ENCODE measurements at regions not wholly inside any gene's neighbourhood (a gene's known extent, or its start where the extent isn't known, plus 50 kb on each side); places are given as distances from the start of the nearest gene placed in this dataset.
"Not testable (repeated sequence)": the region's sequence is repeated elsewhere in the genome, so short reads cannot be mapped to it uniquely, and the experiment has no call there.

DNA sequence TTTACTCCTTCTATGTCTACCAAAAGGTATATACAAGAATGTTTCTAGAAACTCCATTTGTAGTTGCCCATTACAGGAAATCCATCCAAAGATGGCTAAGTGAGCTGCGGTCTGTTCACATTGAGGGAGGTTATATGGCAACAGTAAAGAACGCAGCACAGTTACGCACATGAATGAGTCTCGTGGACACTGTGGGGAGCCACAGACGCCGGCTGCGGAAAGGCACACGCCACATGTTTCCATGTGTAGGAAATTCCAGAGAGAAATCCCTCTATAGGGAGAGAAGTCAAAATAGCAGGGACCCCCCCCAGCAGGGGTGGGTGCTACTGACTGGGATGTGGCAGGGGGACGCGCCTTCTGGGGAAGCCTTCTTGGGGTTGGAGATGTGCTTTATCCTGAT, 139.0 kb upstream of the NCOR2 start:
- Histone ChIP-seq H3K9me3 (ENCODE audit: control insufficient read depth in 1 of 2, low read length in 2 of 2) (peaks cover 4 to 5% of the 10 kb centered on the region in 2 donors), H3K36me3 (ENCODE audit: control insufficient read depth in 1 of 2, insufficient read depth in 2 of 2, low read length in 2 of 2) (no peaks in the 10 kb centered on the region), H3K4me3 (ENCODE audit: low read depth in 1 of 2, low read length in 2 of 2) (no peak overlapping the region), H3K9ac (ENCODE audit: low read depth in 1 of 2, low read length in 2 of 2) (no peak overlapping the region), H3K4me1 (ENCODE audit: control insufficient read depth in 1 of 2, insufficient read depth in 2 of 2, low read length in 2 of 2) (no peaks in the 10 kb centered on the region), H3K27me3 (ENCODE audit: control insufficient read depth in 1 of 2, insufficient read depth in 2 of 2, low read length in 2 of 2) (no peaks in the 10 kb centered on the region), H3K27ac (ENCODE audit: low read depth, low read length) (no peak overlapping the region)

DNA sequence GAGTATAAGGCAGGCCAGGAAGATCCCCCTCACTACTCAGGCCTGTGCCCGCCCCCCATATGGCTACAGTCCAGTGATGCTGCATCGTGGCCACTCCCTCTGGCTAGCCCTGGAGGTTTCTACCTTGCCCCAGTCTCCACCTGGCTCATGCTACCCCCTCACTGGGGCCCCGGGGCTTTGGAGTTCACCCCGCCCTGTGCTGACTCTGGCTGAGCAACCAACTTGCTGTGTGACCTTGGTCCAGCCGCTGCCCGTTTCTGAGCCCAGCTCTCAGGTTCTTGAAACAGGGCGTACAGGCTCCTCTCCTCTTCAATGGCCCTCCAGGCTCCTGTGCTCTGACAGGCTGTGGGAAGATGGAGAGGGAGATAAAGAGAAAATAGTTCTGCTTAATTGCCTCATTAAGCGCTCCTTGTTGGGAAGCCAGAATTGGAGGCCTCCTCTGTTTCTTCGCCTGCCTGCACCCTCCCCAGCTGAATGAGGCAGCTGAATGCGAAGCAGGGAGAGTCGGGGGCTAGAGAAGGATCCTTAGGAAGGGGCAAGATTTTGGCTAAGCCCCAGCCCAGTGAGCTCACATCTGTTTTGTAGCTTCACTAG, 138.2 kb upstream of the NCOR2 start:
- Histone ChIP-seq H3K9me3 (ENCODE audit: control insufficient read depth in 1 of 2, low read length in 2 of 2) (peaks cover 4 to 5% of the 10 kb centered on the region in 2 donors), H3K4me3 (ENCODE audit: low read depth in 1 of 2, low read length in 2 of 2) (no peak overlapping the region), H3K27me3 (ENCODE audit: control insufficient read depth in 1 of 2, insufficient read depth in 2 of 2, low read length in 2 of 2) (no peaks in the 10 kb centered on the region), H3K36me3 (ENCODE audit: control insufficient read depth in 1 of 2, insufficient read depth in 2 of 2, low read length in 2 of 2) (no peaks in the 10 kb centered on the region), H3K4me1 (ENCODE audit: control insufficient read depth in 1 of 2, insufficient read depth in 2 of 2, low read length in 2 of 2) (no peaks in the 10 kb centered on the region), H3K9ac (ENCODE audit: low read depth in 1 of 2, low read length in 2 of 2) (no peak overlapping the region), H3K27ac (ENCODE audit: low read depth, low read length) (no peak overlapping the region)

DNA sequence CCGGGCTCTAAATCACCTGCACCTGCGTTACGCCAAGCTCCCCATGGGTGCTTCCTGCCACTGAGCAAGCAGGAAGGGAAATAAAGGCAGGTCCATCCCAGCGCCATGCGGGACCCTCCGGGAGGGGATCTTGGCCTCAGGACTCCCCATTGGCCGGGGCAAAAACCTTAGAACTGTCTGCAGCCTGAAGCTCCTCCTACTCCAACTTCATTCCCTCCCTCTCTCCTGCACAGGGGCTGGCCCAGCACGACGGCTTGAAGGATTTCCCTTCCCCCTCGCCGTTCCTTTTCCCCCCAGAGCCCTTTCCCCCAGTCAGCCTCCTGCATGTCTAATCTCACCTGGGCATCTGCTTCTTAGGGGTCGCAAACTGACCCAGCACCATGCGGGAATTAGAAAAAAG, 137.2 kb upstream of the NCOR2 start:
- H3K9ac ChIP-seq (ENCODE audit: low read depth in 1 of 2, low read length in 2 of 2): no peak overlapping the region
- H3K4me1 ChIP-seq (ENCODE audit: control insufficient read depth in 1 of 2, insufficient read depth in 2 of 2, low read length in 2 of 2): no peaks in the 10 kb centered on the region
- H3K36me3 ChIP-seq (ENCODE audit: control insufficient read depth in 1 of 2, insufficient read depth in 2 of 2, low read length in 2 of 2): no peaks in the 10 kb centered on the region
- no peak overlapping the region for H3K27ac ChIP-seq (ENCODE audit: low read depth, low read length)
- no peak overlapping the region for H3K4me3 ChIP-seq (ENCODE audit: low read depth in 1 of 2, low read length in 2 of 2)
- peaks cover 4 to 5% of the 10 kb centered on the region in 2 donors for H3K9me3 ChIP-seq (ENCODE audit: control insufficient read depth in 1 of 2, low read length in 2 of 2)
- no peaks in the 10 kb centered on the region for H3K27me3 ChIP-seq (ENCODE audit: control insufficient read depth in 1 of 2, insufficient read depth in 2 of 2, low read length in 2 of 2)

DNA sequence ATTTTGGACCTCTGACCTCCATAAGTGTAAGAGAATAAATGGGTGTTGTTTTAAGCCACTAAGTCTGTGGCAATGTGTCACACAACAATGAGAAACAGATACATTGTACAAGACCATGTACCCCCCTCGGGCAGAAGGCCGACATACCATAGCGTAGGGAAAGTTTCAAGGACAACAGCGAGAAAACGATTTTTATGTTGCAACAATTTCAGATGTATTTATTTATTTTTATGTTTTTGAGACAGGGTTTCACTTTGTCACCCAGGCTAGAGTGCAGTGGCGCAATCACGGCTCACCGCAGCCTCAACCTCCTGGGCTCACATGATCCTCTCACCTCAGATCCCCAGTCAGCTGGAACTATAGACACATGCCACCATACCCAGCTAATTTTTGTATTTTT, 136.4 kb upstream of the NCOR2 start:
- Histone ChIP-seq H3K36me3 (ENCODE audit: control insufficient read depth in 1 of 2, insufficient read depth in 2 of 2, low read length in 2 of 2) (no peaks in the 10 kb centered on the region), H3K27me3 (ENCODE audit: control insufficient read depth in 1 of 2, insufficient read depth in 2 of 2, low read length in 2 of 2) (no peaks in the 10 kb centered on the region), H3K9me3 (ENCODE audit: control insufficient read depth in 1 of 2, low read length in 2 of 2) (peaks cover 4 to 5% of the 10 kb centered on the region in 2 donors), H3K27ac (ENCODE audit: low read depth, low read length) (no peak overlapping the region), H3K9ac (ENCODE audit: low read depth in 1 of 2, low read length in 2 of 2) (no peak overlapping the region), H3K4me1 (ENCODE audit: control insufficient read depth in 1 of 2, insufficient read depth in 2 of 2, low read length in 2 of 2) (peaks cover 0 to under 1% of the 10 kb centered on the region in 2 donors), H3K4me3 (ENCODE audit: low read depth in 1 of 2, low read length in 2 of 2) (no peak overlapping the region)

DNA sequence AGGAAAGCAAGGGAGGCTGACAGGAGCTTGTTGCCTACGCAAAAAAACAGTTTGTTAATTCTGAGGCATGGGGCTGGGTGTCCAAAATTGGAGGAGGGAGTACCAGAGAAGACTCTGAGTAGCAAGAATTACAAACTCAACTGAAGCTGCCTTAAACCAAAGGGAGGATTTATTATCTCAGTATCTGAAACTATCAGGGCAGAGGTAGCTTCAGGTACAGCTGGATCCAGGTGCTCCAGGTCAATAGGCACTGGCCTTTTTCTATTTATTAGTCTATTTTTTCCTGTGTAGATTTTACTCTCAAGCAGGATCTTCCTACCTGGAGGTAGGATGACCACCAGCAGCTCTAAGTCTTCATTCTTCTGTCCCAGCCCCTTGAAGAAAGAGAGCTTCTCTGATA, 135.3 kb upstream of the NCOR2 start:
- Histone ChIP-seq H3K9me3 (ENCODE audit: control insufficient read depth in 1 of 2, low read length in 2 of 2) (peaks cover 2 to 3% of the 10 kb centered on the region in 2 donors), H3K4me3 (ENCODE audit: low read depth in 1 of 2, low read length in 2 of 2) (no peak overlapping the region), H3K4me1 (ENCODE audit: control insufficient read depth in 1 of 2, insufficient read depth in 2 of 2, low read length in 2 of 2) (peaks cover 0 to 3% of the 10 kb centered on the region in 2 donors), H3K27me3 (ENCODE audit: control insufficient read depth in 1 of 2, insufficient read depth in 2 of 2, low read length in 2 of 2) (no peaks in the 10 kb centered on the region), H3K27ac (ENCODE audit: low read depth, low read length) (no peak overlapping the region), H3K9ac (ENCODE audit: low read depth in 1 of 2, low read length in 2 of 2) (no peak overlapping the region), H3K36me3 (ENCODE audit: control insufficient read depth in 1 of 2, insufficient read depth in 2 of 2, low read length in 2 of 2) (no peaks in the 10 kb centered on the region)

DNA sequence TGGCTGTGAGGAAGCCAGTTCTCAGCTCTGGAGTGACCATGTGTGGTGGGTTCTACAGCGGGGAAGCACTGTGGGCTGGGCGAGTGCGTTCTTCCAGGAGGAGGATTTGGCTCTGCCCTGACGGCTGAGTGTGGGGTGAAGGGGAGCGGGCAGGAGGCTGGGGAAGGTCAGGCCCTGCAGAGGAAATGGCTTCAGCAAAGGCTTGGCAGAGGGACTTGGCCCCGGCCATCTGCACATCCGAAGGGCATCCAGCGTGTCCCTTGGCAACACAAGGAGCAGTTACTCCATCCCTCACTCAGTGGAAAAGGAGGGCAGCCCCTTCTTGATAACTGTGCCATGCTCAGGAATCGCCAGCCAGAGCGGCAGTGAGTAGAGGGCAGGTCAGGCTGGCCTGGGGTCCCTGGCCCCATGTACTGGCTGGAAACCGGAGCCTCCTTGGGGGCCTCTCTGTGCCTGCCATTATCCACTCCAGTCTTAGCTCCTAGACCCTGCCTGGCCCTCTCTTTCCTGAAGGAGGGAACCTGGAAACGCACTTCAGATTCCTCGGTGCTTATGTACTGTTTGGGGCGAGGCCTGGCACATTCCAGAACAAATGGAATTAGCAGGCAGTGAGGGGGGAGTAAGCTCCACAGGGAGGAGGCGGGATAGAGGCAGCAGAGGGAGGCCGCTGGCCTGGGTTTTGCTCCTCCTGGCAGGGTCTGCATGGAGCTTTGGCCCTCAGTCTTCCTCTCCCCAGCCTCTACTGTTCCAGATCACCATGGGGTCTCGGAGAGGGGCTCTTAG, 133.6 kb upstream of the NCOR2 start:
- Histone ChIP-seq H3K4me1 (ENCODE audit: control insufficient read depth in 1 of 2, insufficient read depth in 2 of 2, low read length in 2 of 2) (peaks cover 0 to 3% of the 10 kb centered on the region in 2 donors), H3K27me3 (ENCODE audit: control insufficient read depth in 1 of 2, insufficient read depth in 2 of 2, low read length in 2 of 2) (no peaks in the 10 kb centered on the region), H3K36me3 (ENCODE audit: control insufficient read depth in 1 of 2, insufficient read depth in 2 of 2, low read length in 2 of 2) (no peaks in the 10 kb centered on the region), H3K9ac (ENCODE audit: low read depth in 1 of 2, low read length in 2 of 2) (no peak overlapping the region), H3K27ac (ENCODE audit: low read depth, low read length) (no peak overlapping the region), H3K9me3 (ENCODE audit: control insufficient read depth in 1 of 2, low read length in 2 of 2) (no peaks in the 10 kb centered on the region), H3K4me3 (ENCODE audit: low read depth in 1 of 2, low read length in 2 of 2) (no peak overlapping the region)

DNA sequence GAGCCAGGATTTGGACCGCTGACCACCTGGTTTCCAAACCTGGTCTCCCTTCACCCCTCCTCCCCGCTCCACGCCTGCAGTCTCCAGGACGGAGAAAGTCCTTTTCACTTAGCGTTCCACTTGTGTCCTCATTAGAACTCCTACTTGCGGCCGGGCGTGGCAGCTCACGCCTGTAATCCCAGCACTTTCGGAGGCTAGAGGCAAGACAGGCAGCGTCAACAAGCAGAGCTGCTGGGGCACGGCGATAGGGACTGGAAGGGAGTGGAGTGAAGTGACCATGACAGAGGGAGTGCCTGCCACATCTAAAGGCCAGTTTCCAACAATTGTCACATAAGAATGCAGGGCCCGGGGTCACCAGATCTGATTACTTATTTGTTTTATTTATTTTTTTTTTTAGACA, 132.5 kb upstream of the NCOR2 start:
- H3K4me1 ChIP-seq (ENCODE audit: control insufficient read depth in 1 of 2, insufficient read depth in 2 of 2, low read length in 2 of 2): peaks cover 0 to 3% of the 10 kb centered on the region in 2 donors
- no peaks in the 10 kb centered on the region for H3K36me3 ChIP-seq (ENCODE audit: control insufficient read depth in 1 of 2, insufficient read depth in 2 of 2, low read length in 2 of 2)
- no peaks in the 10 kb centered on the region for H3K9me3 ChIP-seq (ENCODE audit: control insufficient read depth in 1 of 2, low read length in 2 of 2)
- no peak overlapping the region for H3K9ac ChIP-seq (ENCODE audit: low read depth in 1 of 2, low read length in 2 of 2)
- H3K4me3 ChIP-seq (ENCODE audit: low read depth in 1 of 2, low read length in 2 of 2): no peak overlapping the region
- H3K27me3 ChIP-seq (ENCODE audit: control insufficient read depth in 1 of 2, insufficient read depth in 2 of 2, low read length in 2 of 2): no peaks in the 10 kb centered on the region
- no peak overlapping the region for H3K27ac ChIP-seq (ENCODE audit: low read depth, low read length)

DNA sequence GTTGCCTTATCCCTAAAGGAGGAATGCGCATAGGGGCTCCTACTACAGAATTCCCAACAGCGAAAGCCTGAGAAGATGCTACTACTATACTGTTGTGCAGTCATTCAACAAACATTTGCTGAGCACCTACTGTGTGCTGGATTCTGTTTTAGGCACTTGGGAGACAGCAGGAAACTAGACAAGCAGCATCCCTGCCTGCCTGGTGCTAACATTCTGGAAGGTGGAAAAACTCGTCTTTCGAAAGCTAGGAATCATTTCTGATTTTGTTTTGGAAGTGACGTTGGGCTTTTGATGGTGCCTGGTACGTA, 131.5 kb upstream of the NCOR2 start:
- H3K27me3 ChIP-seq (ENCODE audit: control insufficient read depth in 1 of 2, insufficient read depth in 2 of 2, low read length in 2 of 2): no peaks in the 10 kb centered on the region
- peaks cover 0 to 3% of the 10 kb centered on the region in 2 donors for H3K4me1 ChIP-seq (ENCODE audit: control insufficient read depth in 1 of 2, insufficient read depth in 2 of 2, low read length in 2 of 2)
- no peaks in the 10 kb centered on the region for H3K9me3 ChIP-seq (ENCODE audit: control insufficient read depth in 1 of 2, low read length in 2 of 2)
- H3K27ac ChIP-seq (ENCODE audit: low read depth, low read length): peak overlapping the region; percentile 22
- H3K4me3 ChIP-seq (ENCODE audit: low read depth in 1 of 2, low read length in 2 of 2): no peak overlapping the region
- H3K36me3 ChIP-seq (ENCODE audit: control insufficient read depth in 1 of 2, insufficient read depth in 2 of 2, low read length in 2 of 2): no peaks in the 10 kb centered on the region
- peak overlapping the region in 1 of 2 donors; percentile 6 for H3K9ac ChIP-seq (ENCODE audit: low read depth in 1 of 2, low read length in 2 of 2)

DNA sequence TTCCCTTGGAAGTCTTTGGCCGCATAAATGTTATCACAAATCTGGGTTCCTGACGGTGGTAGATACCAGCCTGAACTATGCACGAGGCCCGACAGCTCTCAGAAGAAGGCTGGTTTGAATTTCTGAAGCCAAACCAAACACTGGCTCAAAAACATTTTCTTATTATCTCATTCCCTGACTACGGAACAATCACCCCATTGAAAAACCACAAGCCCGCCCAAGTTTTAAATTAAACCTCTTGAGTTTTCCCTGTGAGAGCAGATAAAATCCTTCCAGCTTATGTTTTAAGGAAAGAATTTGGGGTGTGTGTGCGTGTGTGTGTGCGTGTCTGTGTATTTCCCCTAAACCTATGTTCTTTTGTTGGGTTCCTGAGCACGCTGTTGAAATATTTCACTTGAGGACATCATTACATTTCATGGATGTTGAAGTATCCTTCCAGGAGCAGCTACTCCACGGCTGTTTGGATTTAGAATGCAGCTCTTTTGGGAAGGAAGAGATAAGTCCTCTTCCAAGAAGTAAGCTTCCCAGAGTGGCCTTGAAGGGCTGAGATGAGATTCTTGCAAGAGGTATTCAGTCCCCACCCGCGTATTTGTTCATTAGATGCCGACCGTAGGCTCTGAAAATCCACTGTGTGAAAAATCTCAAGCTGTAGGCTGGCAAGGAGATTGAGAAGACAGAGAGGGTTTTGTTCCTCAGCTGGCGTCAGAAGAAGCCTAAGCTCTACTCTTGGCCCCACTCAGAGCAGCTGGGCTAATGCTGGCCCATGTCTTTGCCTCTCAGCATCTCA, 131.0 kb upstream of the NCOR2 start:
- H3K9ac ChIP-seq (ENCODE audit: low read depth in 1 of 2, low read length in 2 of 2): peak overlapping the region in 1 of 2 donors; percentile 6

DNA sequence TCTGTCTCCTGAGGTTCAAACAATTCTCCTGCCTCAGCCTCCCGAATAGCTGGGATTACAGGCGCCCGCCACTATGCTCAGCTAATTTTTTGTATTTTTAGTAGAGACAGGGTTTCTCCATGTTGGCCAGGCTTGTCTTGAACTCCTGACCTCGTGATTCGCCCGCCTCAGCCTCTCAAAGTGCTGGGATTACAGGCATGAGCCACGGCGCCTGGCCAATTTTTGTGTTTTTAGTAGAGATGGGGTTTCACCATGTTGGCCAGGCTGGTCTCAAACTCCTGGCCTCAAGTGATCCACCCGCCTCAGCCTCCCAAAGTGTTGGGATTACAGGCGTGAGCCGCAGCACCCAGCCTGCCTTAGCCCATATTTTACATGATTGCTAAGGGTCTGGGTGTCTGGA, 130.3 kb upstream of the NCOR2 start:
- H3K36me3 ChIP-seq (ENCODE audit: control insufficient read depth in 1 of 2, insufficient read depth in 2 of 2, low read length in 2 of 2); H3K27me3 ChIP-seq (ENCODE audit: control insufficient read depth in 1 of 2, insufficient read depth in 2 of 2, low read length in 2 of 2); H3K9me3 ChIP-seq (ENCODE audit: control insufficient read depth in 1 of 2, low read length in 2 of 2); H3K4me3 ChIP-seq (ENCODE audit: low read depth in 1 of 2, low read length in 2 of 2); H3K9ac ChIP-seq (ENCODE audit: low read depth in 1 of 2, low read length in 2 of 2); H3K27ac ChIP-seq (ENCODE audit: low read depth, low read length); H3K4me1 ChIP-seq (ENCODE audit: control insufficient read depth in 1 of 2, insufficient read depth in 2 of 2, low read length in 2 of 2): not testable (repeated sequence)

More for the DNA sequence above, 131.0 kb upstream of the NCOR2 start:
- Histone ChIP-seq H3K4me1 (ENCODE audit: control insufficient read depth in 1 of 2, insufficient read depth in 2 of 2, low read length in 2 of 2) (peaks cover 0 to 3% of the 10 kb centered on the region in 2 donors), H3K36me3 (ENCODE audit: control insufficient read depth in 1 of 2, insufficient read depth in 2 of 2, low read length in 2 of 2) (no peaks in the 10 kb centered on the region), H3K9me3 (ENCODE audit: control insufficient read depth in 1 of 2, low read length in 2 of 2) (no peaks in the 10 kb centered on the region), H3K27me3 (ENCODE audit: control insufficient read depth in 1 of 2, insufficient read depth in 2 of 2, low read length in 2 of 2) (no peaks in the 10 kb centered on the region), H3K27ac (ENCODE audit: low read depth, low read length) (peak overlapping the region; percentile 22), H3K4me3 (ENCODE audit: low read depth in 1 of 2, low read length in 2 of 2) (no peak overlapping the region)
